ENCODE measurements at regions not wholly inside any gene's neighbourhood (a gene's known extent, or its start where the extent isn't known, plus 50 kb on each side); places are given as distances from the start of the nearest gene placed in this dataset.
A peak's percentile ranks its signal among the peaks of the same experiment; 100 is the strongest.

- peak; percentile 97 for DNase-seq (ENCODE audit: low read depth)
These were observed 97.0 kb upstream of the LNX1 start for GRCh38 chr4:53688186-53688790.

GRCh38 chr4:53686521-53686920 lies 95.2 kb upstream of the LNX1 start:
- DNase-seq (ENCODE audit: low read depth), result peak; percentile 18

- DNase-seq (ENCODE audit: low read depth), result no peak
These were observed 93.1 kb upstream of the LNX1 start for GRCh38 chr4:53684136-53685130.

GRCh38 chr4:53682908-53683307 lies 91.6 kb upstream of the LNX1 start:
- DNase-seq (ENCODE audit: low read depth), result no peak

GRCh38 chr4:53682196-53682595 lies 90.9 kb upstream of the LNX1 start:
- peak; percentile 62 for DNase-seq (ENCODE audit: low read depth)

- DNase-seq (ENCODE audit: low read depth), result no peak
These were observed 89.3 kb upstream of the LNX1 start for GRCh38 chr4:53680598-53680997.

GRCh38 chr4:53680168-53680567 lies 88.9 kb upstream of the LNX1 start:
- DNase-seq (ENCODE audit: low read depth), result no peak

GRCh38 chr4:53676402-53676871 lies 85.2 kb upstream of the LNX1 start:
- DNase-seq (ENCODE audit: low read depth), result no peak

- DNase-seq (ENCODE audit: low read depth), result no peak
These were observed 83.6 kb upstream of the LNX1 start for GRCh38 chr4:53674903-53675302.

GRCh38 chr4:53672873-53673272 lies 81.6 kb upstream of the LNX1 start:
- no peak for DNase-seq (ENCODE audit: low read depth)

- no peak for DNase-seq (ENCODE audit: low read depth)
These were observed 80.5 kb upstream of the LNX1 start for GRCh38 chr4:53671757-53672156.

- no peak for DNase-seq (ENCODE audit: low read depth)
These were observed 68.5 kb upstream of the LNX1 start for GRCh38 chr4:53659737-53660136.

GRCh38 chr4:53659112-53659511 lies 67.8 kb upstream of the LNX1 start:
- no peak for DNase-seq (ENCODE audit: low read depth)

- DNase-seq (ENCODE audit: low read depth), result no peak
These were observed 66.7 kb upstream of the LNX1 start for GRCh38 chr4:53658029-53658428.

- DNase-seq (ENCODE audit: low read depth), result peak; percentile 44
These were observed 65.2 kb upstream of the LNX1 start for GRCh38 chr4:53656421-53656981.

GRCh38 chr4:53654300-53654758 lies 63.0 kb upstream of the LNX1 start:
- DNase-seq (ENCODE audit: low read depth), result no peak

- DNase-seq (ENCODE audit: low read depth), result peak; percentile 12
These were observed 62.3 kb upstream of the LNX1 start for GRCh38 chr4:53653484-53654053.

- DNase-seq (ENCODE audit: low read depth), result no peak
These were observed 60.0 kb upstream of the LNX1 start for GRCh38 chr4:53651156-53651735.

- no peak for DNase-seq (ENCODE audit: low read depth)
These were observed 58.1 kb upstream of the LNX1 start for GRCh38 chr4:53649357-53649756.

GRCh38 chr4:53647547-53647946 lies 56.3 kb upstream of the LNX1 start:
- no peak for DNase-seq (ENCODE audit: low read depth)

- DNase-seq (ENCODE audit: low read depth), result no peak
These were observed 55.5 kb upstream of the LNX1 start for GRCh38 chr4:53646795-53647194.

- no peak for DNase-seq (ENCODE audit: low read depth)
These were observed 53.8 kb upstream of the LNX1 start for GRCh38 chr4:53645108-53645507.

Data from ELR (cell line).